Fibroblast of skin of back (primary cell): ENCODE measurements at regions not wholly inside any gene's neighbourhood (a gene's known extent, or its start where the extent isn't known, plus 50 kb on each side); places are given as distances from the start of the nearest gene placed in this dataset.

Experiments
- DNase-seq: peaks from one replicate; pipeline ENCODE4 v3.0.0-alpha.2; 2013

- DNase-seq: peak; percentile 83
These were observed 336.7 kb upstream of the KIF2A start for GRCh38 chr5:61969347-61969746.

GRCh38 chr5:61969755-61970154, 336.3 kb upstream of the KIF2A start:
- DNase-seq: peak; percentile 68

GRCh38 chr5:61970218-61970617, 335.8 kb upstream of the KIF2A start:
- no peak for DNase-seq

- DNase-seq: no peak
These were observed 331.3 kb upstream of the KIF2A start for GRCh38 chr5:61974680-61975079.

- DNase-seq: no peak
These were observed 324.1 kb upstream of the KIF2A start for GRCh38 chr5:61981886-61982285.

- DNase-seq: no peak
These were observed 314.6 kb upstream of the KIF2A start for GRCh38 chr5:61991430-61991829.

- peak; percentile 67 for DNase-seq
These were observed 314.1 kb upstream of the KIF2A start for GRCh38 chr5:61991866-61992265.

GRCh38 chr5:61993295-61993927, 312.6 kb upstream of the KIF2A start:
- DNase-seq: peak; percentile 78

- peak; percentile 16 for DNase-seq
These were observed 311.8 kb upstream of the KIF2A start for GRCh38 chr5:61994171-61994570.

GRCh38 chr5:61995486-61995885, 310.5 kb upstream of the KIF2A start:
- DNase-seq: peak; percentile 21

GRCh38 chr5:61999371-61999770, 306.6 kb upstream of the KIF2A start:
- no peak for DNase-seq

- DNase-seq: no peak
These were observed 305.4 kb upstream of the KIF2A start for GRCh38 chr5:62000646-62001045.

GRCh38 chr5:62001640-62002039, 304.4 kb upstream of the KIF2A start:
- DNase-seq: no peak

- no peak for DNase-seq
These were observed 303.6 kb upstream of the KIF2A start for GRCh38 chr5:62002436-62002835.

GRCh38 chr5:62005551-62005950, 300.5 kb upstream of the KIF2A start:
- DNase-seq: no peak

- DNase-seq: no peak
These were observed 298.5 kb upstream of the KIF2A start for GRCh38 chr5:62007457-62007856.

GRCh38 chr5:62011089-62011664, 294.8 kb upstream of the KIF2A start:
- DNase-seq: no peak

GRCh38 chr5:62017092-62017491, 288.9 kb upstream of the KIF2A start:
- no peak for DNase-seq

- peak; percentile 56 for DNase-seq
These were observed 276.7 kb upstream of the KIF2A start for GRCh38 chr5:62029303-62029702.

GRCh38 chr5:62030326-62030725, 275.7 kb upstream of the KIF2A start:
- no peak for DNase-seq

- DNase-seq: no peak
These were observed 268.0 kb upstream of the KIF2A start for GRCh38 chr5:62038024-62038423.

GRCh38 chr5:62041156-62041756, 264.8 kb upstream of the KIF2A start:
- DNase-seq: no peak

GRCh38 chr5:62042007-62042406, 264.0 kb upstream of the KIF2A start:
- DNase-seq: no peak
